HL-60 (cell line): ENCODE measurements at regions not wholly inside any gene's neighbourhood (a gene's known extent, or its start where the extent isn't known, plus 50 kb on each side); places are given as distances from the start of the nearest gene placed in this dataset.
"Not testable (repeated sequence)": the region's sequence is repeated elsewhere in the genome, so short reads cannot be mapped to it uniquely, and the experiment has no call there.

Source experiments
- DNase-seq, 2 experiments: peaks; one replicate each; pipeline ENCODE4 v3.0.0-alpha.2; 2010 to 2020; ENCODE audit warnings: low read depth in 1 of 2, low spot score in 1 of 2
- H3K27ac ChIP-seq: fragments of 250-450 bp; sonication (Bioruptor Pico); replicated peaks from 2 replicates; pipeline ENCODE4 v1.5.1; 2020; ENCODE audit warnings: mild to moderate bottlenecking, moderate library complexity
- H3K27me3 ChIP-seq: fragments of 250-450 bp; sonication (Bioruptor Pico); 2 replicates; pipeline ENCODE4 v1.5.1; 2021; ENCODE audit warnings: mild to moderate bottlenecking, moderate library complexity; ENCODE audit not compliant: insufficient read depth, poor library complexity, severe bottlenecking
- H3K4me3 ChIP-seq: replicated peaks from 2 replicates; pipeline ENCODE4 v1.5.1; 2011; ENCODE audit warnings: mild to moderate bottlenecking, control low read depth, low read length; ENCODE audit not compliant: insufficient read depth
- GABPA ChIP-seq: IDR thresholded peaks from 2 replicates; pipeline ENCODE4 v1.6.1; 2012; ENCODE audit warnings: low read depth
- POLR2AphosphoS5 ChIP-seq: IDR thresholded peaks from 2 replicates; pipeline ENCODE4 v1.6.1; 2012; ENCODE audit warnings: low read depth
- REST ChIP-seq: IDR thresholded peaks from 2 replicates; pipeline ENCODE4 v1.6.1; 2012; ENCODE audit warnings: low read depth; ENCODE audit not compliant: insufficient replicate concordance
- SPI1 ChIP-seq: IDR thresholded peaks from 2 replicates; pipeline ENCODE4 v1.6.1; 2012; ENCODE audit warnings: low read depth, mild to moderate bottlenecking, borderline replicate concordance
- TF ChIP-seq, protein P1 (sequence below): IDR thresholded peaks from one replicate; pipeline ENCODE4 v1.5.1; 2011; ENCODE audit warnings: low read length, control low read depth, inconsistent platforms; ENCODE audit not compliant: insufficient read depth

GRCh38 chr14:39593377-39593776, 161.1 kb upstream of the FBXO33 start:
- TF ChIP-seq GABPA: no peak
- TF ChIP-seq SPI1: no peak
- TF ChIP-seq POLR2AphosphoS5: no peak
- TF ChIP-seq REST: no peak
- TF ChIP-seq, protein P1, sequence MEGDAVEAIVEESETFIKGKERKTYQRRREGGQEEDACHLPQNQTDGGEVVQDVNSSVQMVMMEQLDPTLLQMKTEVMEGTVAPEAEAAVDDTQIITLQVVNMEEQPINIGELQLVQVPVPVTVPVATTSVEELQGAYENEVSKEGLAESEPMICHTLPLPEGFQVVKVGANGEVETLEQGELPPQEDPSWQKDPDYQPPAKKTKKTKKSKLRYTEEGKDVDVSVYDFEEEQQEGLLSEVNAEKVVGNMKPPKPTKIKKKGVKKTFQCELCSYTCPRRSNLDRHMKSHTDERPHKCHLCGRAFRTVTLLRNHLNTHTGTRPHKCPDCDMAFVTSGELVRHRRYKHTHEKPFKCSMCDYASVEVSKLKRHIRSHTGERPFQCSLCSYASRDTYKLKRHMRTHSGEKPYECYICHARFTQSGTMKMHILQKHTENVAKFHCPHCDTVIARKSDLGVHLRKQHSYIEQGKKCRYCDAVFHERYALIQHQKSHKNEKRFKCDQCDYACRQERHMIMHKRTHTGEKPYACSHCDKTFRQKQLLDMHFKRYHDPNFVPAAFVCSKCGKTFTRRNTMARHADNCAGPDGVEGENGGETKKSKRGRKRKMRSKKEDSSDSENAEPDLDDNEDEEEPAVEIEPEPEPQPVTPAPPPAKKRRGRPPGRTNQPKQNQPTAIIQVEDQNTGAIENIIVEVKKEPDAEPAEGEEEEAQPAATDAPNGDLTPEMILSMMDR: no peak
- DNase-seq: no peak
- Histone ChIP-seq H3K4me3 (no peak overlapping the region), H3K27me3 (no peaks in the 10 kb centered on the region), H3K27ac (no peak overlapping the region)

DNA sequence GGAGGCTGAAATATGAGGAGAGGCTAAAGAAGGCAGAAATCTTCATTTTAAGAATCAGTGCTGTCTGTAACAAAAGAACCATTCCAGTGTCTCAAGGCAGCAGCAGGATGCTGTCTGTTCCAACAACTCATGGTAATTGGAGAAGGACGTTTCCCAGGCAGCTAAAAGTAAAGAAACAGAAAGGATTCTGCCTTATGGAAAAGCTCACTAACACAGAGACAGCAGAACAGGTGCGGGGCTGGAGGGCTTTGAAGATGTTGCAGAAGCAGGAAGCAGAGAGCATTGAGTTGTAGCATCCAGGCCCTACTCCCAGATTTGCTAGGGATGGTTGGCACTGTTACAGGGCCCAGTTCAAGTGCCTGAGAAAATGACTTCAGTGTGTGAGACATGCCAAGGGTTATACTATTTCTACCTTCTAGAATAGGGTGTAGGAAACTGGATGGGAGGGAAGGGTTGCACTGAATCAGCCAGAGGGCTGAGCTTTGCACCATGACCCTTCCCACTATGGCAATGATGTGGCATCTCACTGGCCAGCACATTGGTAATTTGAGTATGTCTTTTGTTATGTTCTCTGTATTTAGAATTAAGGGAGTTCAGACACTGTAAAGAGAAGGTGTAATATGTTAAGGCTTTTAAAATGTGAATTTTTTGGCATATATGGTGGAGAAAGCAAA, 160.0 kb upstream of the FBXO33 start:
- Histone ChIP-seq H3K27ac (no peak overlapping the region), H3K4me3 (no peak overlapping the region), H3K27me3 (no peaks in the 10 kb centered on the region)
- no peak for TF ChIP-seq REST
- TF ChIP-seq, protein P1: no peak
- no peak for TF ChIP-seq GABPA
- TF ChIP-seq POLR2AphosphoS5: no peak
- TF ChIP-seq SPI1: no peak
- DNase-seq: no peak

DNA sequence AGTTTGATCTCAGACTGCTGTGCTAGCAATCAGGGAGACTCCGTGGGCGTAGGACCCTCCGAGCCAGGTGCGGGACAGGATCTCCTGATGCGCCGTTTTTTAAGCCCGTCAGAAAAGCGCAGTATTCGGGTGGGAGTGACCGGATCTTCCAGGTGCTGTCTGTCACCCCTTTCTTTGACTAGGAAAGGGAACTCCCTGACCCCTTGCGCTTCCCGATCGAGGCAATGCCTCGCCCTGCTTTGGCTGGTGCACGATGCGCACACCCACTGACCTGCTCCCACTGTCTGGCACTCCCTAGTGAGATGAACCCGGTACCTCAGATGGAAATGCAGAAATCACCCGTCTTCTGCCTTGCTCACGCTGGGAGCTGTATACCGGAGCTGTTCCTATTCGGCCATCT, 157.6 kb upstream of the FBXO33 start:
- DNase-seq, H3K4me3 ChIP-seq, H3K27me3 ChIP-seq, H3K27ac ChIP-seq: not testable (repeated sequence)

DNA sequence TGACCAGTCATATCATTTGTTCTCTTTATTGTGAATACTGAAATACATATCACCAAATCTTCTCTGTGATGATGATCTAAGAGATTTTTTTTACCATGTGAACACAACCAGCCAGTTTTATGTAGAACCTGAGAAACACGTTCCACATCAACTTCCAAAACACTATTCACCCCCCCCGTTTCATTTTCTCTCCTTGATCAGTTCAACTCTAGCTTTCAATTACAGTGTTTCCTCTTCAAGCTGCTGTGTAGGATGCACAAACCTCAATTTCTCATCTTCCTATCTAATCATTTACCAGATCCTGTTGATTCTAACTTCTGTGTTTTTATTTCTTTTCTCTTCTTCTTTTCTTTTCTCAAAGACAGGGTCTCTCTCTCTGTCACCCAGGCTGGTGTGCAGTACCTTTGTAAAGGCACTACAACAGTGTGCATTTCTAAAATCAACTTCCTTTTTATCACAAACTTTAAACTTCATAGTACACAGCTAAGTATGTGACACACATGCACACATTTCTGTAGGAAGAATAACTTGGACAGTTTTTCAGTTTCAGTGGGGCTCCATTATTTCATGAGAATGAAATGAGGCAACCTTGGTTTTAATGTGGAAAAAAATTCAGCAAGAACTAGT, 149.9 kb upstream of the FBXO33 start:
- H3K4me3 ChIP-seq: no peak overlapping the region
- H3K27ac ChIP-seq: no peak overlapping the region
- H3K27me3 ChIP-seq: no peaks in the 10 kb centered on the region
- TF ChIP-seq REST: no peak
- TF ChIP-seq, protein P1: no peak
- no peak for DNase-seq
